Peyer's patch (tissue), 4 donors: ENCODE measurements at regions not wholly inside any gene's neighbourhood (a gene's known extent, or its start where the extent isn't known, plus 50 kb on each side); places are given as distances from the start of the nearest gene placed in this dataset.

Source experiments
- POLR2A ChIP-seq, 2 donors: fragments of 450-650 bp; IDR thresholded peaks; one replicate each; pipeline ENCODE4 v1.5.1; 2017; ENCODE audit warnings: antibody characterized with exemption in 2 of 2, mild to moderate bottlenecking in 2 of 2, moderate library complexity in 2 of 2
- TF ChIP-seq, protein P1 (sequence below), 6 experiments: fragments of 450-650 bp in 4 of 6; fragments of 200-600 bp in 2 of 6; sonication (generic) in 1 of 6; IDR thresholded peaks; one replicate each; pipeline ENCODE4 v1.5.1; 2017 to 2019; ENCODE audit warnings: antibody characterized with exemption in 6 of 6, mild to moderate bottlenecking in 3 of 6, moderate library complexity in 1 of 6

DNA sequence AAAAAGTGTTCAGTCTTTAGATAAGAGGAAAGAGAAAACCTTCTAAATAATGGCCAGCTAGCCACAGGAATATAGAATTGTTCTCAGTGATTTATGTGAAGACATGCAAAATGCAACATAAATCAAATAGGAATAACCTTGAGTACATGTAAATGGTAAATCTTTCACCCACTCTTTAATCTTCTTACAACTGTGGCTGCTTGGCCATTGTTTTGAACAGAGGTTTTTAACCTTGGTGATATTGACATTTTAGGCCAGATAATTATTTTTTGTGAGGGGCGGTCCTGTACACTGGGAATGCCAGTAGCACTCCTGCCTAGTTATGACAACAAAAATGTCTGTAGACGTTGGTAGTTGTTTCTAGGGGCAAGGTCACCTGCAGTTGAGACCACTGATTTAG is 479.9 kb upstream of the NOVA1 start:
- TF ChIP-seq, protein P1, sequence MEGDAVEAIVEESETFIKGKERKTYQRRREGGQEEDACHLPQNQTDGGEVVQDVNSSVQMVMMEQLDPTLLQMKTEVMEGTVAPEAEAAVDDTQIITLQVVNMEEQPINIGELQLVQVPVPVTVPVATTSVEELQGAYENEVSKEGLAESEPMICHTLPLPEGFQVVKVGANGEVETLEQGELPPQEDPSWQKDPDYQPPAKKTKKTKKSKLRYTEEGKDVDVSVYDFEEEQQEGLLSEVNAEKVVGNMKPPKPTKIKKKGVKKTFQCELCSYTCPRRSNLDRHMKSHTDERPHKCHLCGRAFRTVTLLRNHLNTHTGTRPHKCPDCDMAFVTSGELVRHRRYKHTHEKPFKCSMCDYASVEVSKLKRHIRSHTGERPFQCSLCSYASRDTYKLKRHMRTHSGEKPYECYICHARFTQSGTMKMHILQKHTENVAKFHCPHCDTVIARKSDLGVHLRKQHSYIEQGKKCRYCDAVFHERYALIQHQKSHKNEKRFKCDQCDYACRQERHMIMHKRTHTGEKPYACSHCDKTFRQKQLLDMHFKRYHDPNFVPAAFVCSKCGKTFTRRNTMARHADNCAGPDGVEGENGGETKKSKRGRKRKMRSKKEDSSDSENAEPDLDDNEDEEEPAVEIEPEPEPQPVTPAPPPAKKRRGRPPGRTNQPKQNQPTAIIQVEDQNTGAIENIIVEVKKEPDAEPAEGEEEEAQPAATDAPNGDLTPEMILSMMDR (IDR thresholded peaks at IDR 0.05): no peak
- no peak for TF ChIP-seq POLR2A (IDR thresholded peaks at IDR 0.05)
